COLO668 (cell line): ENCODE measurements at regions not wholly inside any gene's neighbourhood (a gene's known extent, or its start where the extent isn't known, plus 50 kb on each side); places are given as distances from the start of the nearest gene placed in this dataset.
"Not testable (repeated sequence)": the region's sequence is repeated elsewhere in the genome, so short reads cannot be mapped to it uniquely, and the experiment has no call there.

Experiments
- DNase-seq: peaks from one replicate; lab custom pipeline; 2025; ENCODE audit not compliant: unreplicated experiment; lab: John Stamatoyannopoulos, UW

- no peak for DNase-seq
These were observed 97.2 kb downstream of the KDR start for GRCh38 chr4:55028196-55028595.

- no peak for DNase-seq
These were observed 97.8 kb downstream of the KDR start for GRCh38 chr4:55027596-55027995.

DNA sequence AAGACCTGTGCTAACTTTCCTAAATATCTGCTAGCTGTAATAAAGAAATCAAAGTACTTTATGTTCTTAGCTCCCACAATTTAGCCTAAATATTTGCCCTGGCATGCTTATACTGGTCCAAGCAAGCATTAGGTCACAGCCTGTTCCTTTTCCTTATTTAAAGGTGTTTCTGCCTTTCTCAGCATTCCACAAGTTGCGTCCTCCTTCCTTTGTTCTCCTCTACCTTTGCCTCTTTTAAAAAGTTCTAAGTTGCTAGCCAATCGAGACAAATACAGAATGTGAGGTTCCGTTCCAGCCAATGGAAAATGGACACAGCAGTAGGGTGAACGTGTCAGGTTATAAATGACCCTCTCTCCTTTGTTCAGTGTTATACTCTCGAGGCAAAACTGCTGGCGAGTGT lies 99.9 kb downstream of the KDR start:
- DNase-seq, result not testable (repeated sequence)

DNA sequence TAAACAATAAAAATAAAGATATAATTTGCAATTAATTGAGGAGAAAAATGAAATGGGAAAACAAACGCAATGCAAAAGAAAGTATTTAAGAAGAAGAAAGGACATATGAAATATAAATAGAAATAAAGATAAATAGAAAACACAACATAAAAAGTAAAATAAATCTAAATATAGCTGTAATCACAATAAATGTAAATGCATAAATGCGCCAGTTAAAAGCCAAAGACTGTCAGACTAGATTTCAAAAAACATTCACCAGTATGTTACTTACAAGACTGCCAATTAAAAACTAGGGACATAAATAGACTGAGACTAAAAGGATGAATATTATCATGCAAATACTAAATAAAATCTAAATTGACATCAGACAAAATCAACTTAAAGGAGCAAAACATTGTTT lies 102.4 kb downstream of the KDR start:
- DNase-seq, result no peak

- no peak for DNase-seq
These were observed 104.2 kb downstream of the KDR start for GRCh38 chr4:55021214-55021613.

GRCh38 chr4:55020131-55020530 lies 105.3 kb downstream of the KDR start:
- no peak for DNase-seq

GRCh38 chr4:55018978-55019377 lies 106.4 kb downstream of the KDR start:
- no peak for DNase-seq

GRCh38 chr4:55018521-55018920 lies 106.9 kb downstream of the KDR start:
- DNase-seq, result no peak

DNA sequence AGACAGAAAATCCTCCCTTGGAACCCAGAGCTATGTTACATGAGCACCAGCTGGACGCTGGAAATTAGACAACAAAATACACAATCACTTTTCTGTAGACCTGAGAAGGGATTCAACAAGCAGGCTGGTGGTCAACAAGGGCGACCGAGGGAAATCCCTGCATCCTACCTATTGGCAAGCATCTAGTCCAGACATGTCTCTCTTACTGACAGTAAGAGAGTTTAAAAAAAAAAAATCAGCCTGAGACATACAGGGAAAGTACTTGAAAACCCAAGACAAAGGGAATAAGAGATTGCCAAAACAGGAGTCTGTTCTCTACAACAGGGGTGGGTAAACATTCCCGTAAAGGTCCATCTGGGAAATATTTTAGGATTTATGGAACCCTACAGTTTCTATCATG lies 108.0 kb downstream of the KDR start:
- DNase-seq, result no peak

DNA sequence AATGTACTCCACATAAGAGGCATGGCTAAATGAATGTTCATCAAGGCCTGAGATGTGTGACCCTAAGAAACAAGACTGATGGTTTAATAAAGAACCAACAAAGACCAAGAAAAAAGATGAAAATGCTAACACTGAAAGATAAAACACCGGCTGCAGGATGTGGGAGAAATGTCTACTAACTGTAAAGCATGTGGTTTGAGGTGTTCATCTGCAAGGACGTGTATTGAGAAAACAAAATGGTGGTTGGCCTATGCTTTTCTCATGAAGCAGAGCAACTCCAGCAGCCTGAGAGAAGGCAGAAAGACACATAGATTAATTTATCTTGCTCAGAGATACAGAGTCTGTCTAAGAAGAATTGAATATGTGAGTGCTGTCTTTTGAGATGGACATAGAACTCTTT lies 109.3 kb downstream of the KDR start:
- DNase-seq, result no peak

DNA sequence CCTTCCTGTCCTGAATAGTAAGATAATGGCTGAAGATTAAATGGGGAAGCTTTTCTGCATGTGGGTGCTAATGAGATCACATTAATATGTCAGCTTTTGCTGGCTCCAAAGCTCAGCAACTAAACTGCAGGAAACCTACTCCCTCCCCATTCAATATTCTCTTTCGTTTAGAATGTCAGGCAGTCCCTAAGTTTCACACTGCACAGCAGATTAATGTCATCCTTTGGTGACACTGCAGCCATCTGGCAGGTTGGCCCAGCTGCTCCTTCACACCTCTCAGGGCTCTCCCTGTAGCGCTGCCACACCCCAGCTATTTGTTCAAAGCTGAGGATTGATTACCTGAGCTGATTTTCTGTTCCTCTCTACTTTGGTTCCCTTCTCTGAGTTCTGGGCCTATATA lies 110.5 kb downstream of the KDR start:
- peak; percentile 27 for DNase-seq

GRCh38 chr4:55013431-55013955 lies 111.9 kb downstream of the KDR start:
- DNase-seq, result no peak

DNA sequence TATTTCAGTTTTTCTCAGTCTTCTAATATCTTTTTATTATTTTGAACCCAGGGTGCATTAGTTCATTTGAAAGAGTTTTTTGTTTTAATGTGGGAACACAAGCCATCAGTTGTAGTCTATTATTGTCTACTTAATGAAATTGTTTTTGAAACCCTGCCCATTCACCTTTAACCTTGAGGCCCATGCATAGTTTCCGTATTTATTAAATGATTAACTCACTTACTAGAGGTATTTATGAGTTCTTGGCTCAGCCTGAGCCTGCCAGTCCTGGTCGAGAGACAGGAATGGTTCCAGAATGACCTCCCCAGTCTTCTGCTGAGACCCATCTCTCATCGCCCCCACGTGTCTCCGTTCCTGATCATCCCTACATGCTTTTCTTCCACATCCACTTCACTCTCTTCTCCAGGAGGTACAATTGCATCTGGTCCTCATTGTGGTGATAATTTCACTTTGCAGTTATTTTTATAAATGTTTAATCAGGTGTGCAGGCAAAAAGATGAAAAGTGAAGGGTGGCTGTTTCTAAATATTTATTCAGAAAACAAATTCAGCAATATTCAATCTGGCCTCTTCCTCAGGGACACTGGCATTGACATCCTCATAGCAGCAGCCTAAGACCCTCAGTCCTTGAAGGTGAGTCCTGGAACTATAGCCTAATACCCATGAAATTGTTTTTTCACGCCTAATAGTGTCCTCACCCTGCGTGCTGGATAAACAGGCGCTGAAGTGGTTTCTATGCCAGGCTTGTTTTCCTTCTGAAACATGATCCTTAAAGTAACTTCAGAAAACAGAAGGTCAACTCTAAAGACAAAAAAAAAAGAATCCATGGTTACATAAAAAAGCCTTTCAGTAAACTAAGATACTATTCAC lies 112.8 kb downstream of the KDR start:
- DNase-seq, result no peak

DNA sequence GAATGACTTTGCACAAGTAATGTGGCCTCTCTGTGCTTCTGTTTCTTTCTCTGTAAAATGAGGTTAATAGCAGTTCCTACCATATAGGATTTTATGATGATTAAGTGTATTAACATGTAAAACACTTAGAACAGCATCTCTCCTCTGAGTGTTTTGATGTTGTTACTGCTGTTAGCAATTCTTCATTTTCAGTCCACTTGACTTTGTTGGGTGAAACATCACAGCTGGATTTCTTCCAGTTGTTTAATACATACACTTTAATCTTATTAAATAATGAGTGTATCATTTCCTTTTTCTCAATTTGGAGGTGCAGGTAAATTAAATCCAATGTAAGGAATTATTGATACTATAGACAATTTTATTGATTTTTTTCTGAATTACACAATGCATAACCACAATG lies 113.6 kb downstream of the KDR start:
- no peak for DNase-seq

DNA sequence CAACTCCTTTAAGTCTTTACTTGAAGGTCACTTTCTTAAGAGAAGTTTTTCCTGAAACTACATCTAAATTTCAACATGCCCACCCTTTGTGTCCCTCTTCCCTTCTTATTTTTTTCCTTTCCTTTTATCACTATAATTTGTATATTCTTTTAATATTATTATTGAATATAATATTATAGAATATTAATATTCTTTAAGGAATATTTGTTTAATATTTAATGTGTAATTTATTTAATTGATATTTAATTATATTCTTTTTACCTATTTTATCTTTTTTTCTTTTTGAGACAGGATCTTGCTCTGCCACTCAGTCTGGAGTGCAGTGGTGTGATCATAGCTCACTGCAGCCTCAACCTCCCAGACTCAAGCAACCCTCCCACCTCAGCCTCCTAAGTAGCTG lies 114.8 kb downstream of the KDR start:
- no peak for DNase-seq

- DNase-seq, result no peak
These were observed 117.0 kb downstream of the KDR start for GRCh38 chr4:55008166-55009056.

GRCh38 chr4:55005910-55006309 lies 119.5 kb downstream of the KDR start:
- no peak for DNase-seq

- DNase-seq, result no peak
These were observed 120.6 kb downstream of the KDR start for GRCh38 chr4:55004831-55005230.

DNA sequence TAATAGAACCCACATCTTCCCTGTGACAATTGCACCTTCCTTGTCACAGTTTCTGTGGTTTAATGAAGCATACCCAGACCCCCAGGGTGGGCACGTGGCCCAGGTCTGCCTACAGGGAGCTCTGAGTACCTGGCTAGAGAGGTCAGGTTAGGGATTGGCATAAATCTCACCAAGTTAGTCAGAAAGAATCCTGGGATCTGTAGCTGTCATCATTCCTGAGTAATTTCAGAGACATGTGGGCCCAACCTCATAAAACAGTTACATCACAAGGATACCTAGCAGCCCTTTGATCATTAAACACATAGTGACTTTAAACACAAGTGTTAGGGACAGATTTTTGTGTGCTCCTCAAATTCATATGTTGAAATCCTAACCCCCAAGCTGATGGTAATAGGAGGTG lies 123.0 kb downstream of the KDR start:
- no peak for DNase-seq

- DNase-seq, result no peak
These were observed 123.9 kb downstream of the KDR start for GRCh38 chr4:55001538-55001937.

DNA sequence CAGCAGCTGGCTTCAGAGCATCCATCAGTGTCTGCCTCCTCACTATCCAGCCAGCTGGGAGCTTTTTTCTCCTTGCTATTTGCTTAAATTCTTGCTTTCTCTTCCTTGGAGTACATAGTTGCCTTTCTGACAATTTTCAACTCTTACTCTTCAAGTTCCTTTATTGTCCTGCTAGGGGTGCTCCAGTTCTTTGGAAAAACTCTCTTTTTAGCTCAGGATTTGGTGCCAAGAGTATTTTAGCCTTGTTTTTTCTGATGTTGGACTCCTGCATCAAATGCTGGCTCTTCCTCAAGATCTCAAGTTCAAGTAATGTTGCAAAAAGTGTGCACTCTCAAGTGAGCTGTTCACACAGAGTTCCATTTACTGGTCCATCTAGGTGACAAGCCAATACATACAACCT lies 126.4 kb downstream of the KDR start:
- no peak for DNase-seq

DNA sequence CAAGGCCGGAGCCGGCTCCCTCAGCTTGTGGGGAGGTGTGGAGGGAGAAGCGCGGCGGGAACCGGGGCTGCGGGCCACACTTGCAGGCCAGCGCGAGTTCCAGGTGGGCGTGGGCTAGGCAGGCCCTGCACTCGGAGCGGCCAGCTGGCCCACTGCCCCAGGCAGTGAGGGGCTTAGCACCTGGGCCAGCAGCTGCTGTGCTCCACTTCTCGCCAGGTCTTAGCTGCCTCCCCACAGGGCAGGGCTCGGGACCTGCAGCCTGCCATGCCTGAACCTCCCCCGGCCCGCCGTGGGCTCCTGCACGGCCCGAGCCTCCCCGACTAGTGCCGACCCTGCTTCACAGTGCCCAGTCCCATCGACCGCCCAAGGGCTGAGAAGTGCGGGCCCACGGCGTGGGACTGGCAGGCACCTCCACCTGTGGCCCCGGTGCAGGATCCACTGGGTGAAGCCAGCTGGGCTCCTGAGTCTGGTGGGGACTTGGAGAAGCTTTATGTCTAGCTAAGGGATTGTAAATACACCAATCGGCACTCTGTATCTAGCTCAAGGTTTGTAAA lies 131.8 kb downstream of the KDR start:
- DNase-seq, result not testable (repeated sequence)
